ENCODE measurements at regions not wholly inside any gene's neighbourhood (a gene's known extent, or its start where the extent isn't known, plus 50 kb on each side); places are given as distances from the start of the nearest gene placed in this dataset.
"Not testable (repeated sequence)": the region's sequence is repeated elsewhere in the genome, so short reads cannot be mapped to it uniquely, and the experiment has no call there.

DNA sequence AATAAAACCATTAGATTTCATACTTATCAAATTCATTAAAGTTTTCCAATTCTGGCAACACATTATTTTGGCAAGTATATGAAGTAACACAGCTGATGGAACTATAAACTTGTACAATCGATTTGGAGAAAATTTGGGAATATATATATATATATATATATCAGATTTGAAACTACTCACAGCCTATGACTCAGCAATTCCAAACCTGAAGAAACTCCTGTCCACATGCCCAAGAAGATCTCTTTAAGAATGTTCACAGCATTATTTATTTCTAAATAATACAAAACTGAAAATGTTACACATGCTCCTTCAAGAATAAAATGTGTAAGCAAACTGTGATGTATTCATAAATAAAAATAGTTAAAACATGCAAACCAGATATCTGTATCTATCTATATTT, 270.1 kb downstream of the TFAP2A start:
- Histone ChIP-seq H3K36me3 (no peaks in the 10 kb centered on the region), H3K4me1 (no peaks in the 10 kb centered on the region), H3K27me3 (no peaks in the 10 kb centered on the region), H3K27ac (no peak overlapping the region), H3K4me3 (no peak overlapping the region), H3K9me3 (no peaks in the 10 kb centered on the region)
- TF ChIP-seq CTCF (IDR thresholded peaks at IDR 0.05), result no peak
- intact Hi-C loops (cut with DNase I), result no loop called here
- DNase-seq (ENCODE audit: low spot score in 2 of 2), result no peak

DNA sequence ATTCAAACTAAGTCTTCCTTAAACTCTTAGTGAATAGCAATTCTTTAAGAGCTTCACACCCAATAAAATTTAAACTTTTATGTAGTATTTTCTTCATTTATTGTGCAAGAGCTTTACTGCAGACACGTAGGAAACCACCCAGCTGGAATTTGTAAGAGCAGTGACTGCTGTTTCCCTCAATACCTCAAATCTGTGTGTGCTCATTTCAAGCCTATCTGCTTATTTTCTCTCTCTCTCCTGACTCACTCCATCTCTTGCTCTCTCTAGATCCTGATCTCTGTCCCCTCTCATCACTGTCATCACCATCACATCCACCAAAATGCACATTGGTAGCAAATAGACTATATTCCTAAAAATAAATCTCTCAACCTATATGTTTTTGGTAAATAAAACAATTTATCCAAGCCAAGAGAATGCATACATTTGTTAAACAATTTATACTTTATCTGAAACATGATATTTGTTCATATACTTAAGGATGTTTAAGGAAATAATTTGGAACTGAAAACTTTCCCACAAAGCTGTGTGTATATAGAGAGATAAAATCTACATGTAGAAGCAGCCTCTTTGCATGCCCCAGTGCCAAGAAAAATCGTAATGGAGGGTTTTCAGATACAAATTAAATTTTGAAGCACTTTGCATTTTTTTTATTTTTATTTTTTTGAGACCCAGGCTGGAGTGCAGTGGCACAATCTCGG, 273.0 kb downstream of the TFAP2A start:
- Histone ChIP-seq H3K36me3 (no peaks in the 10 kb centered on the region), H3K4me3 (no peak overlapping the region), H3K4me1 (no peaks in the 10 kb centered on the region), H3K27me3 (no peaks in the 10 kb centered on the region), H3K9me3 (no peaks in the 10 kb centered on the region), H3K27ac (no peak overlapping the region)
- TF ChIP-seq CTCF (IDR thresholded peaks at IDR 0.05), result no peak
- no peak for DNase-seq (ENCODE audit: low spot score in 2 of 2)
- intact Hi-C loops (cut with DNase I), result no loop called here

- H3K9me3 ChIP-seq, result no peaks in the 10 kb centered on the region
- no peaks in the 10 kb centered on the region for H3K4me1 ChIP-seq
- no peak for DNase-seq (ENCODE audit: low spot score in 2 of 2)
- no peak overlapping the region for H3K27ac ChIP-seq
- intact Hi-C loops (cut with DNase I), result no loop called here
- H3K4me3 ChIP-seq, result no peak overlapping the region
- no peak for TF ChIP-seq CTCF (IDR thresholded peaks at IDR 0.05)
- no peaks in the 10 kb centered on the region for H3K27me3 ChIP-seq
- no peaks in the 10 kb centered on the region for H3K36me3 ChIP-seq
Measured at GRCh38 chr6:10140824-10141223, 274.1 kb downstream of the TFAP2A start.

DNA sequence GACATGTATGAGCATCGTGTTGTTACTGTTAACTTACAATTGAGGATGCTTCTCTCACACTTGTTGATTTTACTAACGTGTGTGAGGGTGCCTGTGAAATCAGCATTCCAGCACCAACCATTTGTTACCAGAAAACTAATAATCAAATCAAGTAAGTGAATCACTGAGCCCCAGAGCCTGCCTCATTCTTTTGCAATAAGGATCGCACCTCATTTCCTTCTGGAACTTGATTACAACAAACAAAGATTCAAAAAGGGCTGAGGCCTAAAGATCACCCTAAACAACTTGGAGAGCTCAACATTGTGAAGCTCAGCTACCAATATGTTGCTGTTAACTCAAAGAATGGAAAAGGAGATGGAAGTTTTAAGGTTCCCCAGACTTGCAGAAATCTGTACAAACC, 274.7 kb downstream of the TFAP2A start:
- no peak for DNase-seq (ENCODE audit: low spot score in 2 of 2)
- no peaks in the 10 kb centered on the region for H3K9me3 ChIP-seq
- no peaks in the 10 kb centered on the region for H3K27me3 ChIP-seq
- TF ChIP-seq CTCF (IDR thresholded peaks at IDR 0.05), result no peak
- no peaks in the 10 kb centered on the region for H3K4me1 ChIP-seq
- no peak overlapping the region for H3K27ac ChIP-seq
- H3K36me3 ChIP-seq, result no peaks in the 10 kb centered on the region
- intact Hi-C loops (cut with DNase I), result no loop called here
- no peak overlapping the region for H3K4me3 ChIP-seq

- intact Hi-C loops (cut with DNase I), result no loop called here
- no peak for TF ChIP-seq CTCF (IDR thresholded peaks at IDR 0.05)
- Histone ChIP-seq H3K4me1 (no peaks in the 10 kb centered on the region), H3K4me3 (no peak overlapping the region), H3K27me3 (no peaks in the 10 kb centered on the region), H3K9me3 (no peaks in the 10 kb centered on the region), H3K36me3 (no peaks in the 10 kb centered on the region), H3K27ac (no peak overlapping the region)
- no peak for DNase-seq (ENCODE audit: low spot score in 2 of 2)
Measured at GRCh38 chr6:10138917-10139316, 276.0 kb downstream of the TFAP2A start.

GRCh38 chr6:10136636-10137035, 278.2 kb downstream of the TFAP2A start:
- no peak for TF ChIP-seq CTCF (IDR thresholded peaks at IDR 0.05)
- Histone ChIP-seq H3K36me3 (no peaks in the 10 kb centered on the region), H3K27ac (no peak overlapping the region), H3K4me3 (no peak overlapping the region), H3K27me3 (no peaks in the 10 kb centered on the region), H3K4me1 (no peaks in the 10 kb centered on the region), H3K9me3 (no peaks in the 10 kb centered on the region)
- no peak for DNase-seq (ENCODE audit: low spot score in 2 of 2)
- intact Hi-C loops (cut with DNase I), result no loop called here

DNA sequence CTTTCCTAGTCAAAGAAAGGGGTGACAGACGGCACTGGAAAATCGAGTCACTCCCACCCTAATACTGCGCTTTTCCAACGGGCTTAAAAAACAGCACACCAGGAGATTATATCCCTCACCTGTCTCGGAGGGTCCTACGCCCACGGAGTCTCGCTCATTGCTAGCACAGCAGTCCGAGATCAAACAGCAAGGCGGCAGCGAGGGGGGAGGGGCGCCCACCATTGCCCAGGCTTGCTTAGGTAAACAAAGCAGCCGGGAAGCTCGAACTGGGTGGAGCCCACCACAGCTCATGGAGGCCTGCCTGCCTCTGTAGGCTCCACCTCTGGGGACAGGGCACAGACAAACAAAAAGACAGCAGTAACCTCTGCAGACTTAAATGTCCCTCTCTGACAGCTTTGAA, 280.7 kb downstream of the TFAP2A start:
- H3K36me3 ChIP-seq; H3K4me1 ChIP-seq; H3K4me3 ChIP-seq; intact Hi-C loops (cut with DNase I); H3K27ac ChIP-seq; H3K27me3 ChIP-seq; H3K9me3 ChIP-seq; DNase-seq (ENCODE audit: low spot score in 2 of 2): not testable (repeated sequence)

Data from ascending aorta (tissue), 2 donors.